GM18508 (cell line): ENCODE measurements at regions not wholly inside any gene's neighbourhood (a gene's known extent, or its start where the extent isn't known, plus 50 kb on each side); places are given as distances from the start of the nearest gene placed in this dataset.

Experiments used
- ATAC-seq: cut with Tn5 transposase; IDR thresholded peaks from one replicate; pipeline ENCODE4 v1.9.1; 2021; ENCODE audit warnings: moderate number of reproducible peaks; ENCODE audit not compliant: insufficient read depth, unreplicated experiment

- ATAC-seq: no peak
Observed at GRCh38 chr6:15997586-15998388, 131.1 kb upstream of the MYLIP start.

GRCh38 chr6:15996030-15996429, 132.9 kb upstream of the MYLIP start:
- no peak for ATAC-seq

- ATAC-seq: no peak
Observed at GRCh38 chr6:15995493-15995892, 133.4 kb upstream of the MYLIP start.

GRCh38 chr6:15994814-15995459, 133.9 kb upstream of the MYLIP start:
- ATAC-seq: no peak

GRCh38 chr6:15993716-15994228, 135.1 kb upstream of the MYLIP start:
- ATAC-seq: no peak

- ATAC-seq: no peak
Observed at GRCh38 chr6:15990179-15990578, 138.7 kb upstream of the MYLIP start.

- ATAC-seq: no peak
Observed at GRCh38 chr6:15989397-15989796, 139.5 kb upstream of the MYLIP start.

- no peak for ATAC-seq
Observed at GRCh38 chr6:15987569-15987968, 141.3 kb upstream of the MYLIP start.

GRCh38 chr6:15986027-15986629, 142.8 kb upstream of the MYLIP start:
- no peak for ATAC-seq

GRCh38 chr6:15985379-15985959, 143.4 kb upstream of the MYLIP start:
- no peak for ATAC-seq

GRCh38 chr6:15981956-15982355, 146.9 kb upstream of the MYLIP start:
- ATAC-seq: no peak

- no peak for ATAC-seq
Observed at GRCh38 chr6:15980801-15981200, 148.1 kb upstream of the MYLIP start.

GRCh38 chr6:15978426-15978825, 150.5 kb upstream of the MYLIP start:
- ATAC-seq: no peak

- no peak for ATAC-seq
Observed at GRCh38 chr6:15977050-15977449, 151.8 kb upstream of the MYLIP start.

- ATAC-seq: no peak
Observed at GRCh38 chr6:15974817-15975216, 154.1 kb upstream of the MYLIP start.

- ATAC-seq: no peak
Observed at GRCh38 chr6:15970517-15970916, 158.4 kb upstream of the MYLIP start.

GRCh38 chr6:15969236-15969778, 159.6 kb upstream of the MYLIP start:
- no peak for ATAC-seq

- ATAC-seq: no peak
Observed at GRCh38 chr6:15968519-15968918, 160.4 kb upstream of the MYLIP start.

GRCh38 chr6:15966000-15966520, 162.8 kb upstream of the MYLIP start:
- no peak for ATAC-seq

- ATAC-seq: no peak
Observed at GRCh38 chr6:15962449-15962764, 166.5 kb upstream of the MYLIP start.
